Uterus (tissue), 3 donors: ENCODE measurements at regions not wholly inside any gene's neighbourhood (a gene's known extent, or its start where the extent isn't known, plus 50 kb on each side); places are given as distances from the start of the nearest gene placed in this dataset.

Experiments
- DNase-seq, 2 donors: peaks; one replicate each; pipeline ENCODE4 v3.0.0-alpha.2; 2019 to 2020
- H3K27ac ChIP-seq, 2 donors: fragments of 200-600 bp; sonication (generic); 1 replicate in 1 of 2; 2 replicates in 1 of 2; pipeline ENCODE4 v1.5.1; 2016 to 2018
- H3K27me3 ChIP-seq, 2 donors: fragments of 200-600 bp; sonication (generic); one replicate each; pipeline ENCODE4 v1.5.1; 2018 to 2019; ENCODE audit warnings: control low read depth in 1 of 2
- H3K36me3 ChIP-seq, 2 donors: fragments of 200-600 bp; sonication (generic); one replicate each; pipeline ENCODE4 v1.5.1; 2019; ENCODE audit warnings: control low read depth in 1 of 2
- H3K4me1 ChIP-seq, 2 donors: fragments of 200-600 bp; sonication (generic); one replicate each; pipeline ENCODE4 v1.5.1; 2018 to 2019; ENCODE audit warnings: control low read depth in 1 of 2
- H3K4me3 ChIP-seq, 2 donors: fragments of 200-600 bp; sonication (generic); 1 replicate in 1 of 2; 2 replicates in 1 of 2; pipeline ENCODE4 v1.5.1; 2018 to 2019; ENCODE audit warnings: mild to moderate bottlenecking in 1 of 2
- H3K9me3 ChIP-seq, 2 donors: fragments of 200-600 bp; sonication (generic); one replicate each; pipeline ENCODE4 v1.5.1; 2019; ENCODE audit warnings: control low read depth in 1 of 2
- POLR2A ChIP-seq, 2 donors: fragments of 450-650 bp; IDR thresholded peaks; one replicate each; pipeline ENCODE4 v1.6.1; 2016; ENCODE audit warnings: antibody characterized with exemption in 2 of 2, mild to moderate bottlenecking in 1 of 2, moderate library complexity in 1 of 2
- intact Hi-C: fragments of 100-400 bp; cut with DNase I; formaldehyde crosslinking; loops from one replicate; pipeline ENCODE4 v1.15.1; 2023; ENCODE audit warnings: low total_unique reads
- TF ChIP-seq, protein P1 (sequence below), 4 experiments: fragments of 200-600 bp in 2 of 4; fragments of 450-650 bp in 2 of 4; sonication (generic) in 2 of 4; IDR thresholded peaks; one replicate each; pipeline ENCODE4 v1.5.1; 2016 to 2019; ENCODE audit warnings: antibody characterized with exemption in 4 of 4, mild to moderate bottlenecking in 2 of 4, moderate library complexity in 1 of 4
- donor health status: DM: yes; HTN: yes; CAD: no.

DNA sequence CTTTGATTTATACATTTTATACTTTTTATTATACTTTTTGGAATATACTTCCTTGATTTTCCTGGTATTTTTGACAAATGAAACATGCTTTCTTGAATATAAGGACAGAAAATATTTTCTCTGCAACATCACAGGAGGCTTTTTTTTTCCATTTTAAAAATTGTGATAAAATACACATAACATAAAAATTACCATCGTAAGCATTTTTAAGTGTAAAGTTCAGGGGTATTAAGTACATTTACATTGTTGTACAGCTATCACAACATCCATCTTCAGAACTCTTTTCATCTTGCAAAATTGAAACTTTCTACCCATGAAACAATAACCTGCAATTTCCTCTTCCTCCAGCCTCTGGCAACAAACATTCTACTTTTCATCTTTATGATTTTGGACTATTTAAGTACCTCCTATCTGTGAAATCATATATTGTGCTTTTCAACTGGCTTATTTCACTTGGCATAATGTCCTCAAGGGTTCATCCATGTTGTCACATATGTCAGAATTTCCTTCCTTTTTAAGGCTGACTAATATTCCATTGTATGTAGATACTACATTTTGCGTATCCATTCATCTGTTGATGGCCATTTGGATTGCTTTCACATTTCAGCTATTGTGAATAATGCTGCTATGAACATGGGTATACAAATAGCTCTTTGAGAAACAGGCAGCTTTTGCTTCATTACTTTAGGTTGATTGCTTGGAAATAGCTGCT, 412.6 kb downstream of the RAPGEF2 start:
- Histone ChIP-seq H3K9me3 (no peaks in the 10 kb centered on the region), H3K36me3 (no peaks in the 10 kb centered on the region), H3K27me3 (no peaks in the 10 kb centered on the region), H3K4me3 (no peak overlapping the region), H3K27ac (no peak overlapping the region), H3K4me1 (no peaks in the 10 kb centered on the region)
- DNase-seq = no peak
- intact Hi-C loops = no loop called here
- TF ChIP-seq, protein P1, sequence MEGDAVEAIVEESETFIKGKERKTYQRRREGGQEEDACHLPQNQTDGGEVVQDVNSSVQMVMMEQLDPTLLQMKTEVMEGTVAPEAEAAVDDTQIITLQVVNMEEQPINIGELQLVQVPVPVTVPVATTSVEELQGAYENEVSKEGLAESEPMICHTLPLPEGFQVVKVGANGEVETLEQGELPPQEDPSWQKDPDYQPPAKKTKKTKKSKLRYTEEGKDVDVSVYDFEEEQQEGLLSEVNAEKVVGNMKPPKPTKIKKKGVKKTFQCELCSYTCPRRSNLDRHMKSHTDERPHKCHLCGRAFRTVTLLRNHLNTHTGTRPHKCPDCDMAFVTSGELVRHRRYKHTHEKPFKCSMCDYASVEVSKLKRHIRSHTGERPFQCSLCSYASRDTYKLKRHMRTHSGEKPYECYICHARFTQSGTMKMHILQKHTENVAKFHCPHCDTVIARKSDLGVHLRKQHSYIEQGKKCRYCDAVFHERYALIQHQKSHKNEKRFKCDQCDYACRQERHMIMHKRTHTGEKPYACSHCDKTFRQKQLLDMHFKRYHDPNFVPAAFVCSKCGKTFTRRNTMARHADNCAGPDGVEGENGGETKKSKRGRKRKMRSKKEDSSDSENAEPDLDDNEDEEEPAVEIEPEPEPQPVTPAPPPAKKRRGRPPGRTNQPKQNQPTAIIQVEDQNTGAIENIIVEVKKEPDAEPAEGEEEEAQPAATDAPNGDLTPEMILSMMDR (IDR thresholded peaks at IDR 0.05) = no peak
- no peak for TF ChIP-seq POLR2A (IDR thresholded peaks at IDR 0.05)

DNA sequence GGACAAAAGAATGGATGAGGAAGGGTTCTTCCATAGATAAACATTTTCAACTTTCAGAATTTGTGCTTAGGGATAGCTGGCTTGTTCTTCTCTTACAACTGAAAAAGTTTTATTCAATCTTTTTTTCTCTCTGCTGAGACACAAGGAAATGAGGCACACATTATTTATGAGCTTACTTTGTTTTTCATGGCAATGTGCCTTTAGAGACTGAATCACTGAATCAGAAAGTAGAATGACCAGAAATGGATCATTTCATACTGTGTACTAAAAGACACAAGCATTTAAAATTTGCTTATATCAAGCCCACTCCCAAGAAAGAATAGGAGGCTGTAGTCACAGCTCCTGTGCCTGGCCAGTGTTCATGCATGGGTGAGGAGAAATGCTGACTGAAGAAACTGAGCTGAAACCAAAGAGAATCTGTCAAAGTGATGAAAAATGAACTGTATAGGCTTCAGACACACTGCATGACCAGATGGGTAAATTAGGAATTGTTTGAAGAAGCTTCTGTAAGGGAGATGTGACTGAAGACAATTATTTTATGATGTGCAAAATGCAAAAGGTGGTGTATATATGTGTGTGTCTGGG, 413.8 kb downstream of the RAPGEF2 start:
- intact Hi-C loops = no loop called here
- no peak overlapping the region for H3K27ac ChIP-seq
- no peak overlapping the region for H3K4me3 ChIP-seq
- TF ChIP-seq, protein P1 (IDR thresholded peaks at IDR 0.05) = no peak
- no peak for TF ChIP-seq POLR2A (IDR thresholded peaks at IDR 0.05)
- H3K4me1 ChIP-seq = no peaks in the 10 kb centered on the region
- no peak for DNase-seq
- no peaks in the 10 kb centered on the region for H3K9me3 ChIP-seq
- H3K36me3 ChIP-seq = no peaks in the 10 kb centered on the region
- H3K27me3 ChIP-seq = no peaks in the 10 kb centered on the region

DNA sequence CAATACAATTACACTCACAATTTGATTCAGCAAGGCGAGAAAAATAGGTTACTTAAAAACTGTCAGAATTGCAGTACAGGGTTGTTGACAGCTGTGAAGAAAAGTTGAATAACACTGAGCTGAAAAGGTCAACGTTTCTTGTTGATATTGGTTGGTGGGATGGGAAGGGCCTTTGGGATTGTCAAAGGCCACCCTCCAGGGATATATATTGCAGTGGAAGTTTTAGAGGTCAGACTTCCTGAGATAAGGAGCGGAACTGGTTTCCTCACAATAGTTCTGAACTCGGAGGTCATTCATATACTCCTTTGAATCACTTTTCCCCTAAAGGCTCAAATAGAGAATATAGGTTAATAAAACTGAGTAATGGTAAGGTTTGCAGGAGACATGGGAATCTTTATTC, 417.2 kb downstream of the RAPGEF2 start:
- H3K4me3 ChIP-seq = no peak overlapping the region
- H3K4me1 ChIP-seq = no peaks in the 10 kb centered on the region
- H3K27ac ChIP-seq = no peak overlapping the region
- H3K27me3 ChIP-seq = no peaks in the 10 kb centered on the region
- TF ChIP-seq, protein P1 (IDR thresholded peaks at IDR 0.05) = no peak
- no peaks in the 10 kb centered on the region for H3K36me3 ChIP-seq
- H3K9me3 ChIP-seq = no peaks in the 10 kb centered on the region
- intact Hi-C loops = no loop called here
- DNase-seq = no peak

- no peak overlapping the region for H3K4me3 ChIP-seq
- no peaks in the 10 kb centered on the region for H3K9me3 ChIP-seq
- DNase-seq = no peak
- H3K4me1 ChIP-seq = no peaks in the 10 kb centered on the region
- TF ChIP-seq, protein P1 (IDR thresholded peaks at IDR 0.05) = no peak
- no peak for TF ChIP-seq POLR2A (IDR thresholded peaks at IDR 0.05)
- no peaks in the 10 kb centered on the region for H3K27me3 ChIP-seq
- intact Hi-C loops = no loop called here
- no peaks in the 10 kb centered on the region for H3K36me3 ChIP-seq
- H3K27ac ChIP-seq = no peak overlapping the region
These were observed 423.3 kb downstream of the RAPGEF2 start for GRCh38 chr4:159526172-159526571.

DNA sequence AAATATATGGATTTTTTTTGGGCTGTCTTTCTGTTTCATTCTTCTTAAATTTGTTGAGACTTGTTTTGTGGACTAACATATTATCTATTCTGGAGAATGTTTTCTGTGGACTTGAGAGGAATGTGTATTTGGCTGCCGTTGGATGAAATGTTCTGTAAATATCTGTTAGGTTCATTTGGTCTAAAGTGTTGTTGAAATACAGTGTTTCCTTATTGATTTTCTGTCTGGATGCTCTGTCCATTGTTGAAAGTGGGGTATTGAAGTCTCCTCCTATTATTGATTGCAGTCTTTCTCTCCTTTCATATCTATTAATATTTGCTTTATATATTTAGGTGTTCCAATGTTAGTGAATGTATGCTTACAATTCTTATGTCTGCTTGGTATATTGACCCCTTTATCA, 431.8 kb downstream of the RAPGEF2 start:
- Histone ChIP-seq H3K27ac (no peak overlapping the region), H3K4me1 (no peaks in the 10 kb centered on the region), H3K36me3 (no peaks in the 10 kb centered on the region), H3K4me3 (no peak overlapping the region), H3K9me3 (no peaks in the 10 kb centered on the region), H3K27me3 (no peaks in the 10 kb centered on the region)
- DNase-seq = no peak
- TF ChIP-seq, protein P1 (IDR thresholded peaks at IDR 0.05) = no peak
- no peak for TF ChIP-seq POLR2A (IDR thresholded peaks at IDR 0.05)
- intact Hi-C loops = no loop called here
